GM21515 (cell line): ENCODE measurements at regions not wholly inside any gene's neighbourhood (a gene's known extent, or its start where the extent isn't known, plus 50 kb on each side); places are given as distances from the start of the nearest gene placed in this dataset.
"Not testable (repeated sequence)": the region's sequence is repeated elsewhere in the genome, so short reads cannot be mapped to it uniquely, and the experiment has no call there.

Experiments used
- ATAC-seq: cut with Tn5 transposase; IDR thresholded peaks from one replicate; pipeline ENCODE4 v1.9.1; 2021; ENCODE audit not compliant: unreplicated experiment

DNA sequence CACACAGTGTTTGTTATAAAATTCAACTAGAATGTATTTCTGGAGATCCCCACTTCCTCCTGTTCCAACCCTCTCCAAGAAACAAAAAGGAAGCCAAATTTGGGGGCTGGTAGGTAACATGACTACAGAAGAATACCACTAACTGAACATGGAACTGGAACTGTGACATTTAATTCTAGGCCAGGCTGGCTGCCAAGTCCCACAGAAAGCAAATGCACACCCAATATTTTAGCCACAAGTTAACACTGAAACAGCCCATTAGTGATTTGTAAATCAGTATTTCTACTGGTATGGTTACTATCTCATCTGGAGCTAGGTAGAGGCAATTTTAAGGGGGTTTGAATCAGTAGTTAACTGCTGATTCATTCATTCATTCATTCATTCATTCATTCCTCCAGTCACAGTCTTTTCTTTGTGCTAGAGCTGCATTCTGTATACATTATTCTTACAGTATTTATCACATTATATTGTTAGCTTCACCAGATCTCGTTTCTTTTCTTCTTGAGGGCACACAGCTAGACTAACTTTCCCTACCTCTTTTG lies 131.7 kb upstream of the GDNF start:
- ATAC-seq, result no peak

DNA sequence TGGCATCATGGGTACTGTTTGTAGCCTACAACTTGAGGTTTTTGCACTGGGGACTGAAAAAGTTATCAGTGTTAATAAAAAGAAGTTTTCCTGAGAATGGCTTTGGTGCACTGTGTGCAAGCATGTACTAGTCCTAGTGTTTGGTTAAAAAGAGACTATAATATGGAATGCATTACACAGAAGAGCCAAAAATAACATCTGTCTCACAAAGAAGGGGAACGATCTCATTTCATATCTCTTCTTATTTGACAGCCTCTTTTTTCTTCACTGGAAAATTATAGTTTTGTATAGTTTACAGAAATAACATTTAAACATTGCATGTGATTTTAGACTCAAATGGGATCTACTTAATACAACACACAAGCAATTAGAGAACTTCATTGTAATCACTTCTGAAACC lies 127.0 kb upstream of the GDNF start:
- no peak for ATAC-seq

GRCh38 chr5:37966291-37966690 lies 126.5 kb upstream of the GDNF start:
- no peak for ATAC-seq

DNA sequence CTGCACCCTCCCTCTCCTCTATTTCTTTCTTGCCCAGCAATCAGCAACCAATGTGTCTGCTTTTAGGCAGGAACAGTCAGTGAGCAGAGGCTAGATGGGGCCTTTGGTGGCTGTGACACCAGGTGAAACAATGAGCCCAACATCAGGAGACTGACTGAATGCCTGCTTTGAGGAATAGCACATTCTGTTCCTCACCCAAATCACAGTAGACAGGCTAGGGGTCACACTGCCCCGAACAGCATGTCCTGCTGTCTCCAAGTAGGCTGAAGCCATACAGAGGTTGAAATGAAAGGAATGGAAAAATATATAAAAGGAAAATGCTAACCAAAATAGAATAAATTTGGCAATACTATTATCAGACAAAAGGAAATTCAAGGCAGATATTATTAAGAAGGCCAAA lies 122.5 kb upstream of the GDNF start:
- ATAC-seq, result no peak

- ATAC-seq, result no peak
These were observed 117.4 kb upstream of the GDNF start for GRCh38 chr5:37957218-37957617.

DNA sequence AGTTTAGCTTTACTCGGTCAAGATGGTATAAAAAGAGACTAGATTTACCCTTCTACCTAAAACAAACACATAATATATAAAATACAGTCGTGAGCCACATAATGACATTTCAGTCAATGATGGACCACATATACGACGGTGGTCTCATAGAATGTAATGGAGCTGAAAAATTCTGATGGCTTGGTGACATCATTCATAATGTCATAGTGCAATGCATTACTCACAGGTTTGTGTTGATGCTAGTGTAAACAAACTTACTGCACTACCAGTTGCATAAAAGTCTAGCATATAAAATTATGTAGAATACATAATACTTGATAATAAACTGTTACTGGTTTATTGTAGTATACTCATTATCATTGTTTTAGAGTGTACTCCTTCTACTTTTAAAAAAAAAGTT lies 115.9 kb upstream of the GDNF start:
- no peak for ATAC-seq

DNA sequence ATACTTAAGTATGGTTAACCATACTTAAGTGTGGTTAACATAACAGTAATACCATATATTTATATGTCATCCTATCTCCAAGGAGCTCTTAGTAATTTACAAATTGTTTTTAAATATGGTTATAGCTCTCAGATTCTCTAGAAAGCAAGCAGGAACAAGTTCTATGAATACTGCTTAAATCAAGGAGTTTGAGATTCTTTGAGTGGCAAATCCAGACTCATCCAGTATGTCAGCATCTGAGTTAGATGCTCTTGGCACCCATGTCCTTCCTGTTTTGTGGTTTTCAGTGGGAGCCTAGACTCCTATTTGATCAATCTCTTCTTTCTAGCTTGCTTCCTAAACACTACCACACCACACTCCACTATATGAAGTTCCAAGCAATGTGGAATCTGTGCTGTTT lies 114.7 kb upstream of the GDNF start:
- no peak for ATAC-seq

- no peak for ATAC-seq
These were observed 112.3 kb upstream of the GDNF start for GRCh38 chr5:37951946-37952721.

DNA sequence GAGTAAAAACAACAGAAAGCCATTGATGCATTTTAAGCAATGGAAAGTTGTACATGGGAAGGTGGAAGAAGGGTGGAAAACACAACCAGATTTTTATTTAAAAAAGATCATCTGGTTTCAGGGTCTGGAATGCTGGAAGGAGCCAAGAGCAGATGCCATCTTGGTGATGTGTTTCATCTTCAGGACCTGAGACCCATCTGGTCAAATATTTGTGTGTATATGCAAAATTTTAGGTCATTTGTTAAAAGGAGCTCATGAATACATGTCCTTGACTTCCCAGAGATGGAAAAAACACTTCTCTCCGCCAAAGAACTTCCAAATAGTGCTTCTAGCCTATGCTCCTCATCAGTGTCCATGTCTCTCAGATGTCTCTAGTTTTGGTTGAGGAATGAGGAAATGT lies 110.6 kb upstream of the GDNF start:
- ATAC-seq, result no peak

GRCh38 chr5:37945446-37945845 lies 105.6 kb upstream of the GDNF start:
- no peak for ATAC-seq

GRCh38 chr5:37943136-37943535 lies 103.3 kb upstream of the GDNF start:
- ATAC-seq, result not testable (repeated sequence)

DNA sequence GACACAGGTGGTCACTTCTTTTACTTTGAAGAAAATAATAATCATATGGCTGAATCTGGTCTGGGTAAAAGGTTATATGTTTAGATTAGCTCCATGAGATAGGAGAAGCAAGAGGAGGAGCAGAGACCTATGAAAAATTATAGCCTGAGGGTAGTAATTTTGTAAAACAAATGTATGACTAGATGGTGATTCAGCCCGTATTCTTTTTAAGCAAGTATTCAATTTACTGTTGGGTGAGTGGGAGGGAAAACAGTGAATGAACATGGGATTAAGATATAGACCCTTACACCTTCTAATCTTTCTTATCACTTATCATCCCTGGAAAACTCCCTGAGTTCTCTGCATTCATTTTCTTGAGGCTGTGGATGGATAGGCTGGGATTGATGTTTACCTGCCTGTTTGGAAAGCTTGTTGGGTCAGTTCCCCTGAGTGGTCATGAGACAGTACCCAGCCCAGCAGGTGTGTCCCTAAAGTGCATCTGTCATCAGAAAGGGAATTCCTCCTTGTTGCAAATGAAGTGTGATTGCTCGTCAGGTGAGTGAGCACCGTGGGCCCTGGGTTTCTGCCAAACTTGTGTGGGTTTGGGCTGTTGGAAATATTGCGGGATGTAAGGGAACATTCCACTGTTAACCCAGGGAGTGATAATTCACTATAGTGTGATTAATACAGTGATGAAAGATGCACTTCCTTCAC lies 101.2 kb upstream of the GDNF start:
- ATAC-seq, result no peak

DNA sequence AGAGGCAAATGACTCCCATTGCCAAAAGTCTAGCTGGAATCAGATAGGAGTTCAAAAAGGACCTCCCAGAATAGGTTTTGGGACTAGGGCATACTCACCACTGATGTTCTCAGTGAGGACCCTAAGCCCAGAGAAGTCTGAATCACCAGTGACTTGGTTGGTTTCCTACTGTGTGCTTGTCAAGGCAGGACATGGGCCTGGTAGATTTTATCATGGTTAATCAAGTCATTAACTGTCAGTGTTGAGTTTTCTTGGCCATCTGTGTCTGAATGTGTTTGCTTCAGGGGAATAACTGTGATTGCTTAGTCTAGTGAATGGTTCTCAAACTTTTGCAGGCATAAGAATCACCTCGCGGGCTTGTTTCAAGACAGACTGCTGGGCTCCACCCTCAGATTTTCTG lies 99.0 kb upstream of the GDNF start:
- no peak for ATAC-seq

DNA sequence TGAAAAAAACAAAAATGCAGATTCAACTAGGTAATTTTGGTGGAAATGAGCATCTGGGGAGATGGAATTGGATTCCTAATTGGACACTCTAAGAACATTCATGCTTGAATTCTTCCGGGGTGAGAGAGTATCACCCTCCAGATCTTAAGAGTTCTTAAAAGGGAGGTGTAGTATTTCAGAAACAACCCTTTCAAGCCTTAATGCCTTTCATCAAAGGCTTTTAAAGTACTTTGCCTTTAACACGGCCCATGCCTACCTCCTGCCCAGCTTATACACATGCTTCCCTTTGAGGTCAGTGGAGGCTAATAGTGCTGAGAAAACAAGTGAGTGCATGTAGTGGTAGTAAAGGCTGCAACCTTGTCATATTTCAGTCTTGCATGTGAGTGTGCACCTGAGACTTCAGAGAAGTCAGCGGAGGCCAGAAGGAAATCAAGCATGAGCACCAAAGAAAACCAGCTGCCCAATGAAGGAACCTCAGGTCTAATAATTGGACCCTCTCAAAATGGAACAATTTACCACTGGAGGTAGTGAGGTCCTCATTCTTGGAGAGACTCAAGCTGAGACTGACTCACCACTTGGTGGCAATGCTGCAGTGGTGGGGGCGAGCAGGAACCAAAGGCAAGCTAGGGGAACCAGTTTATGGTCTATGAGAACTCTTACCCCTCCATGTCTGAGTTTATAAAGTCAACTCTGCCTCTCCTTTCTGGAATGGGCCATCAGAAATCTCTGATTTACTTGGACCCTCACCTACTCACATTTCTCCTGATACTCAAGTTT lies 98.4 kb upstream of the GDNF start:
- no peak for ATAC-seq

- no peak for ATAC-seq
These were observed 96.2 kb upstream of the GDNF start for GRCh38 chr5:37936091-37936490.

GRCh38 chr5:37933576-37933975 lies 93.7 kb upstream of the GDNF start:
- no peak for ATAC-seq

DNA sequence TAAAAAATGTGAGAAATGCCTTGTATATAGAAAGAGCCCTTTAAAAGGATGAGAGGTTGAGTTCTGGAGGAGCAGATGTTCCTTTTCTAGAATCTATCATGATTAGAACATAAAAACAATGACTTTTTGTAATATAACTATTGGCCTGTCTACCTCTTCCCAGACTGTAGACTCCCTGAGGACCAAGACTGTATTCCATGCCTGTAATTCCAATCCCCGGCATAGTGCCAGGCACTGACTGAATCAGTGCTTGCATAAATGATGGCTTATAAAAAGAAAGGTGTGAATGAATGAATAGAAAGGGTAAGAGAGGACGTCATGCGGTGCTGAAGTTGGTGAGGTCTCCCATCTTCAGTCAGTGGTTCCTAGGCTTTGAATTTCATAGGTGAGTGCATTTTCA lies 92.6 kb upstream of the GDNF start:
- ATAC-seq, result no peak

- no peak for ATAC-seq
These were observed 91.7 kb upstream of the GDNF start for GRCh38 chr5:37931541-37931940.

DNA sequence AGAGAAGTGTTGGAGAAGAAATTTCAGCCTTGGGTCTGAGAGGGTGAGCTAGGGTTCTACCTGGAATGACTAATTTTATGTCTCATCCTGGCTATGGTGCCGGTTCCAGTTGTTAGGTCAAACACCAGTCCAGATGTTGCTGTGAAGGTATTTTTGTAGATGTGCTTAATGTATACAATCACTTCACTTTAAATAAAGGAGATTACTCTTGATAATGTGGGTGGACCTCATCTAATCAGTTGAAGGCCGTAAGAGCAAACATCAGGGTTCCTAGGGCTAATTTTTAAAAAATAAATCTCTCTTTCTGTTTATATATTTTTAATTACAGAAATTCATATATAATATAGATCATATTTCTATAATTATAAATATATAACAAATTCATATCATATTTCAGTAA lies 90.5 kb upstream of the GDNF start:
- no peak for ATAC-seq

- no peak for ATAC-seq
These were observed 90.0 kb upstream of the GDNF start for GRCh38 chr5:37929791-37930190.

DNA sequence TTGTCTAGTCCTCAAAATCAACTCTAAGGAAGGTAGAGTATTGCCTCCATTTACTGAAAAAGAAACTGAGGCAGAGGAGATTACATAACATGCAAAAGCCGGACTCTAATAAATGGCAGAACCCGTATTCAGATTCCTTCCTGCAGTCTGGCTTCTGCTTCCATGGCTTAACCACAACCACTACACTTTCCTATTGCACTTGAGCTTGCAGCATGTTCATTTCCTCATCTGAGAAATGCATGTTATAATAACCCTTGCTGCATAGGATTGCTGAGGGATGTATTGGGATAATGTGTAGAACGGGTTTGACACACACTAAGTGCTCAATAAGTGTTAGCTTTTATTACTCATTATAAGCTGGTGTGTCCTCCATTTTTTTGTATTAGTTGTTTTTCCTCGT lies 87.9 kb upstream of the GDNF start:
- ATAC-seq, result not testable (repeated sequence)

- no peak for ATAC-seq
These were observed 86.9 kb upstream of the GDNF start for GRCh38 chr5:37926732-37927131.
